ENCODE measurements at regions not wholly inside any gene's neighbourhood (a gene's known extent, or its start where the extent isn't known, plus 50 kb on each side); places are given as distances from the start of the nearest gene placed in this dataset.
"Not testable (repeated sequence)": the region's sequence is repeated elsewhere in the genome, so short reads cannot be mapped to it uniquely, and the experiment has no call there.

DNA sequence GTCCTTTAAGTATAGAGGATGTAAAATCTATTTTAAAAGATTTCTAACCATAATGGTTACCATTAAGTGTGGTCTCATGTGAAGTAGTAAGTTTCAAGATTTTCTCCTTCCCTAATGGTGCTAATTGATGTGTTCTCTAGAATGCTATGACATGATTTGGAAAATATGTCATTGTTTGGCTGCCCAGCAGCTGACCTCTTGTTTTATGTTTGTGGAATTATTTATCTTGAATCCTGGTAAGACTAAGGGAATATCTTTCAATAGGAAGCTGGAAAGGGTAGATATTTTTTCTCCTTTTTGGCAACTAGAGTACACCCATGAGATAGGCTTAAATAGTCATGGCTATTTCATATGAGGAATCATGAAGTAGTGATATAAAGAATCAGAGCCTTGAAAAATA, 139.8 kb upstream of the CHODL start:
- no peak overlapping the region for H3K4me3 ChIP-seq
- H3K36me3 ChIP-seq = no peaks in the 10 kb centered on the region
- intact Hi-C loops (cut with DNase I) = no loop called here
- H3K27me3 ChIP-seq = no peaks in the 10 kb centered on the region
- no peak for TF ChIP-seq POLR2A (IDR thresholded peaks at IDR 0.05)
- TF ChIP-seq, protein P1, sequence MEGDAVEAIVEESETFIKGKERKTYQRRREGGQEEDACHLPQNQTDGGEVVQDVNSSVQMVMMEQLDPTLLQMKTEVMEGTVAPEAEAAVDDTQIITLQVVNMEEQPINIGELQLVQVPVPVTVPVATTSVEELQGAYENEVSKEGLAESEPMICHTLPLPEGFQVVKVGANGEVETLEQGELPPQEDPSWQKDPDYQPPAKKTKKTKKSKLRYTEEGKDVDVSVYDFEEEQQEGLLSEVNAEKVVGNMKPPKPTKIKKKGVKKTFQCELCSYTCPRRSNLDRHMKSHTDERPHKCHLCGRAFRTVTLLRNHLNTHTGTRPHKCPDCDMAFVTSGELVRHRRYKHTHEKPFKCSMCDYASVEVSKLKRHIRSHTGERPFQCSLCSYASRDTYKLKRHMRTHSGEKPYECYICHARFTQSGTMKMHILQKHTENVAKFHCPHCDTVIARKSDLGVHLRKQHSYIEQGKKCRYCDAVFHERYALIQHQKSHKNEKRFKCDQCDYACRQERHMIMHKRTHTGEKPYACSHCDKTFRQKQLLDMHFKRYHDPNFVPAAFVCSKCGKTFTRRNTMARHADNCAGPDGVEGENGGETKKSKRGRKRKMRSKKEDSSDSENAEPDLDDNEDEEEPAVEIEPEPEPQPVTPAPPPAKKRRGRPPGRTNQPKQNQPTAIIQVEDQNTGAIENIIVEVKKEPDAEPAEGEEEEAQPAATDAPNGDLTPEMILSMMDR (IDR thresholded peaks at IDR 0.05) = no peak
- H3K9me3 ChIP-seq = no peaks in the 10 kb centered on the region
- no peak overlapping the region for H3K27ac ChIP-seq
- no peaks in the 10 kb centered on the region for H3K4me1 ChIP-seq
- DNase-seq = no peak

DNA sequence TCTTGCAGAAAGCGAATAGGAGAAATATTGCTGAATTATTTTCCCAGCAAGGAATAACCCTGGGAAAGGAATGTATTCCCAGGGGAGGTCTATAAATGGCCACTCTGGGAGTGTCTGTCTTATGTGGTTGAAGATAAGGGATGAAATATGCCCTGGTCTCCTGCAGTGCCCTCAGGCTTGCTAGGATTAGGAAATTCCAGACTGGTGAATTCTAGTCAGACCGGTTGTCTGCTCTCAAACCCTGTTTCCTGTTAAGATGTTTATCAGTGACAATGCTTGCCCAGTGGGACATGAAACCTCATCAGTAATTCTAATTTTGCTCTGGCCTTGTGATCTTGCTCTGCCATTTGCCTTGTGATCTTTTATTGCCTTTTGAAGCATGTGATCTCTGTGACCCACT, 148.2 kb upstream of the CHODL start:
- 75 to 78% methylated on average over 2 of the region's 2 CpGs for WGBS, 2 donors
- H3K27ac ChIP-seq; H3K4me3 ChIP-seq; H3K4me1 ChIP-seq; H3K36me3 ChIP-seq; H3K27me3 ChIP-seq; intact Hi-C loops (cut with DNase I); DNase-seq: not testable (repeated sequence)
- peaks cover 0 to 29% (median 9%) of the 10 kb centered on the region in 3 donors for H3K9me3 ChIP-seq

DNA sequence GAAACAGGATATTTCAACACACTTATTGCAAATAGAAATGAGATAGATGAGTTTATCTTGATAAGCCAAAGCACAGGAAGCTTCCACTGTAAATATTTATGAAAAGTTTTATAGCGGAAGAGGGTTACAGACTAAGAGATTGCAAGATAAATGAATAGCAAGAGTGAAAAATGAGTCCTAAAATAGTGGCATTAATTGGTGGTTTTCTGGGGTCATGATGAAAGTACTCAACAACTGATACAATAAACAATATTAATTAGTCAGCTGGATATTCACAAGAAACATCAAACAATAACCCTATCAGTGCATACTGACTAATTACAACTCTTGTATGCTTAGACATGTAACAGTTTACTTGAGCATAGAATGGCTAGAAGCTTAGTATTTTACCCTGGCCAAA, 154.8 kb upstream of the CHODL start:
- H3K27me3 ChIP-seq = no peaks in the 10 kb centered on the region
- intact Hi-C loops (cut with DNase I) = no loop called here
- no peak overlapping the region for H3K4me3 ChIP-seq
- DNase-seq = no peak
- H3K36me3 ChIP-seq = no peaks in the 10 kb centered on the region
- 63% methylated on average over 1 of the region's 1 CpG; no CpG with 5 or more reads in 1 of the 2 donors for WGBS, 2 donors
- H3K9me3 ChIP-seq = peaks cover 0 to 16% (median 0%) of the 10 kb centered on the region in 3 donors
- no peak overlapping the region for H3K27ac ChIP-seq
- H3K4me1 ChIP-seq = no peaks in the 10 kb centered on the region
- TF ChIP-seq POLR2A (IDR thresholded peaks at IDR 0.05) = no peak
- TF ChIP-seq, protein P1 (IDR thresholded peaks at IDR 0.05) = no peak

DNA sequence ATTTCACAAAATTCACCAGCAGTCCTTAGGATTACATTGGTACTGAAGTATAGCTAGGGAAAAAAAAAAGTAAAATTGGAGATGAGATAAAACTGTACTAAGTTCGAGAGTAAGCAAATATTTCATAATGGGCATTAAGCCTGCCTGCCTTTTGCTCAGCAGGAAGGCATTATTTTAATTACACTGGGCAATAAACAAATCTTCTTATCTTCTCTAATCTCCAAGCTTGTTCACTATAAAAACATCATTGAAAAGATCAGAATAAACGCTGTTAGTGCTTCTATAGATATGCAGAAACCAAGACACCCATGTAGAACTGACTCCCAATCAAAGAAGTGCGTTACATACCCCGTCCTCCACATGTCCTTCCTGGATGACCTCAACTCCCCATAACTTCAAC, 174.2 kb upstream of the CHODL start:
- TF ChIP-seq, protein P1 (IDR thresholded peaks at IDR 0.05) = no peak
- no peak for TF ChIP-seq POLR2A (IDR thresholded peaks at IDR 0.05)
- DNase-seq = no peak
- Histone ChIP-seq H3K4me1 (no peaks in the 10 kb centered on the region), H3K36me3 (no peaks in the 10 kb centered on the region), H3K4me3 (no peak overlapping the region), H3K27me3 (no peaks in the 10 kb centered on the region), H3K9me3 (no peaks in the 10 kb centered on the region), H3K27ac (no peak overlapping the region)
- intact Hi-C loops (cut with DNase I) = no loop called here
- 57% methylated on average over 4 of the region's 4 CpGs for WGBS, 2 donors

DNA sequence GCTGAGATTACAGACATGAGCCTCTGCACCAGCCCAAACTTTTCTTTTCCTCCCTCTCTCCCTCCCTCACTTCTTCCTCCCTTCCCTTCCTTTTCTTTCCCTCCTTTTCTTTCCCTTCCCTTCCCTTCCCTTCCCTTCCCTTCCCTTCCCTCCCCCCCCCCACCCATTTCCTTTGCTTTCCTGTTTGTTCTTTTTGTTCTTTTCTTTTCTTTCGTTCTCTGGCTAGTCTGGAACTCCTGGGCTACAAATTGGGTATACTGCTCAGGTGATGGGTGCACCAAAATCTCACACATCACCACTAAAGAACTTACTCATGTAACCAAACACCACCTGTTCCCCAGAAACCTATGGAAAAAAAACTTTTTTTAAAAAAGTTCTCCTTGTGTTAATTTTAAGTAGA, 174.8 kb upstream of the CHODL start:
- intact Hi-C loops (cut with DNase I) = no loop called here
- 60 to 75% methylated on average over 1 of the region's 1 CpG for WGBS, 2 donors
- no peak overlapping the region for H3K27ac ChIP-seq
- H3K36me3 ChIP-seq = no peaks in the 10 kb centered on the region
- TF ChIP-seq POLR2A (IDR thresholded peaks at IDR 0.05) = no peak
- TF ChIP-seq, protein P1 (IDR thresholded peaks at IDR 0.05) = no peak
- no peaks in the 10 kb centered on the region for H3K9me3 ChIP-seq
- H3K4me3 ChIP-seq = no peak overlapping the region
- no peaks in the 10 kb centered on the region for H3K4me1 ChIP-seq
- H3K27me3 ChIP-seq = no peaks in the 10 kb centered on the region
- no peak for DNase-seq

DNA sequence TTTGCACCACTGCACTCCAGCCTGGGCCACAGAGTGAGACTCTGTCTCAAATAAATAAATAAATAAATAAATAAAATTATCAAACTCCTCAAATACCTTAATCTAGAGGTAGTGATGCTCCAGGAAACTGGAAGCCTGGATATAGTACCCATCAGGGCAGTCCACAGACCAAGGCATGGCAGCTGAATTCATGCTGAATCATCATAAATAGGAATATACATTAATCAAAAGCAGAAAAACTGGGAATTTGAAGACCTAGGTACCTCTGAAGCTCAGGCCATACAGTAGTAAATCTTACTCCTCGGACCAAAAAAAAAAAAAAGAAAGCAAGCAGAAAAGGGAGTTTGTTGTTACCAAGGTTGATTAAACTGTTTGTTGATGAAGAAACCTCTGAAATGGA, 184.2 kb upstream of the CHODL start:
- Histone ChIP-seq H3K4me3 (no peak overlapping the region), H3K4me1 (no peaks in the 10 kb centered on the region), H3K9me3 (no peaks in the 10 kb centered on the region), H3K27me3 (no peaks in the 10 kb centered on the region), H3K27ac (no peak overlapping the region), H3K36me3 (no peaks in the 10 kb centered on the region)
- DNase-seq = no peak
- no peak for TF ChIP-seq POLR2A (IDR thresholded peaks at IDR 0.05)
- TF ChIP-seq, protein P1 (IDR thresholded peaks at IDR 0.05) = no peak
- intact Hi-C loops (cut with DNase I) = no loop called here
- 50 to 69% methylated on average over 1 of the region's 1 CpG for WGBS, 2 donors
